PC-9 (cell line): ENCODE measurements at regions not wholly inside any gene's neighbourhood (a gene's known extent, or its start where the extent isn't known, plus 50 kb on each side); places are given as distances from the start of the nearest gene placed in this dataset.

Experiments
- EZH2 ChIP-seq: fragments of 200-600 bp; sonication (generic); IDR thresholded peaks from 2 replicates; pipeline ENCODE4 v1.8.0; 2017; ENCODE audit warnings: antibody characterized with exemption, low read depth
- TF ChIP-seq, protein P1 (sequence below): fragments of 200-600 bp; sonication (generic); conservative IDR thresholded peaks from 2 replicates; pipeline ENCODE4 v1.6.1; 2017; ENCODE audit warnings: mixed run types, antibody characterized with exemption, mild to moderate bottlenecking, moderate library complexity

- TF ChIP-seq, protein P1, sequence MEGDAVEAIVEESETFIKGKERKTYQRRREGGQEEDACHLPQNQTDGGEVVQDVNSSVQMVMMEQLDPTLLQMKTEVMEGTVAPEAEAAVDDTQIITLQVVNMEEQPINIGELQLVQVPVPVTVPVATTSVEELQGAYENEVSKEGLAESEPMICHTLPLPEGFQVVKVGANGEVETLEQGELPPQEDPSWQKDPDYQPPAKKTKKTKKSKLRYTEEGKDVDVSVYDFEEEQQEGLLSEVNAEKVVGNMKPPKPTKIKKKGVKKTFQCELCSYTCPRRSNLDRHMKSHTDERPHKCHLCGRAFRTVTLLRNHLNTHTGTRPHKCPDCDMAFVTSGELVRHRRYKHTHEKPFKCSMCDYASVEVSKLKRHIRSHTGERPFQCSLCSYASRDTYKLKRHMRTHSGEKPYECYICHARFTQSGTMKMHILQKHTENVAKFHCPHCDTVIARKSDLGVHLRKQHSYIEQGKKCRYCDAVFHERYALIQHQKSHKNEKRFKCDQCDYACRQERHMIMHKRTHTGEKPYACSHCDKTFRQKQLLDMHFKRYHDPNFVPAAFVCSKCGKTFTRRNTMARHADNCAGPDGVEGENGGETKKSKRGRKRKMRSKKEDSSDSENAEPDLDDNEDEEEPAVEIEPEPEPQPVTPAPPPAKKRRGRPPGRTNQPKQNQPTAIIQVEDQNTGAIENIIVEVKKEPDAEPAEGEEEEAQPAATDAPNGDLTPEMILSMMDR, result no peak
- no peak for TF ChIP-seq EZH2
Measured at GRCh38 chr11:42093541-42093940, 634.1 kb upstream of the LRRC4C start.
